Gastroesophageal sphincter (tissue), 3 donors: ENCODE measurements at regions not wholly inside any gene's neighbourhood (a gene's known extent, or its start where the extent isn't known, plus 50 kb on each side); places are given as distances from the start of the nearest gene placed in this dataset.

Source experiments
- EP300 ChIP-seq: sonication (generic); formaldehyde crosslinking; IDR thresholded peaks from one replicate; pipeline ENCODE4 v1.6.1; 2017; ENCODE audit warnings: antibody characterized with exemption, mild to moderate bottlenecking
- POLR2A ChIP-seq, 2 donors: fragments of 450-650 bp; IDR thresholded peaks; one replicate each; pipeline ENCODE4 v1.6.1; 2017; ENCODE audit warnings: antibody characterized with exemption in 2 of 2, mild to moderate bottlenecking in 2 of 2, moderate library complexity in 1 of 2
- POLR2AphosphoS5 ChIP-seq: sonication (generic); formaldehyde crosslinking; IDR thresholded peaks from one replicate; pipeline ENCODE4 v1.6.1; 2017; ENCODE audit warnings: antibody characterized with exemption
- TF ChIP-seq, protein P1 (sequence below), 4 experiments: fragments of 200-600 bp in 2 of 4; fragments of 450-650 bp in 2 of 4; sonication (generic) in 1 of 4; IDR thresholded peaks; one replicate each; pipeline ENCODE4 v1.5.1; 2017 to 2019; ENCODE audit warnings: antibody characterized with exemption in 4 of 4, mild to moderate bottlenecking in 2 of 4, moderate library complexity in 2 of 4

DNA sequence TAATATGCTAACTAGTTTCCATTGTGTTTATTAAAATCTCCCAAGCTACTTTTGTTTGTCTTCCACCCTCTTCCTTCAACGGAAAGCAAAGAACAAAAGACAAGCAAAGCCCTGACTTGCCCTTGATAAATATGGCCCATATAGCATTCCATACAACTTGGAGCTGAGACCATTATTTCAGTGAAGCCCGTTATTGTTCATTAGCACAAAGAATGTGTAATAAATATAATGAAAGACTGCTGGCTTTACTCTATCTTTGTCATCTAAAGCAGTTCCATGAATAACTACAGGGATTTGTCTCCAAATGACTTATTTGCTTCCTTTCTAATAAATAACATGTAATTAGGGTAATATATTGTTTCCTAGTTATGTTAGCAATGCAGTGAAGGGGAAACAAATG is 270.7 kb upstream of the TLE4 start:
- TF ChIP-seq, protein P1, sequence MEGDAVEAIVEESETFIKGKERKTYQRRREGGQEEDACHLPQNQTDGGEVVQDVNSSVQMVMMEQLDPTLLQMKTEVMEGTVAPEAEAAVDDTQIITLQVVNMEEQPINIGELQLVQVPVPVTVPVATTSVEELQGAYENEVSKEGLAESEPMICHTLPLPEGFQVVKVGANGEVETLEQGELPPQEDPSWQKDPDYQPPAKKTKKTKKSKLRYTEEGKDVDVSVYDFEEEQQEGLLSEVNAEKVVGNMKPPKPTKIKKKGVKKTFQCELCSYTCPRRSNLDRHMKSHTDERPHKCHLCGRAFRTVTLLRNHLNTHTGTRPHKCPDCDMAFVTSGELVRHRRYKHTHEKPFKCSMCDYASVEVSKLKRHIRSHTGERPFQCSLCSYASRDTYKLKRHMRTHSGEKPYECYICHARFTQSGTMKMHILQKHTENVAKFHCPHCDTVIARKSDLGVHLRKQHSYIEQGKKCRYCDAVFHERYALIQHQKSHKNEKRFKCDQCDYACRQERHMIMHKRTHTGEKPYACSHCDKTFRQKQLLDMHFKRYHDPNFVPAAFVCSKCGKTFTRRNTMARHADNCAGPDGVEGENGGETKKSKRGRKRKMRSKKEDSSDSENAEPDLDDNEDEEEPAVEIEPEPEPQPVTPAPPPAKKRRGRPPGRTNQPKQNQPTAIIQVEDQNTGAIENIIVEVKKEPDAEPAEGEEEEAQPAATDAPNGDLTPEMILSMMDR (IDR thresholded peaks at IDR 0.05), result no peak
- TF ChIP-seq POLR2A (IDR thresholded peaks at IDR 0.05), result no peak
- no peak for TF ChIP-seq POLR2AphosphoS5
- TF ChIP-seq EP300, result no peak
